GM12878 (cell line): ENCODE measurements at regions not wholly inside any gene's neighbourhood (a gene's known extent, or its start where the extent isn't known, plus 50 kb on each side); places are given as distances from the start of the nearest gene placed in this dataset.

Experiments
- ATF3 ChIP-seq: IDR thresholded peaks from 2 replicates; pipeline ENCODE4 v1.6.1; 2011; ENCODE audit warnings: low read depth, mild to moderate bottlenecking, low read length, moderate library complexity, borderline replicate concordance; ENCODE audit errors: extremely low read depth
- BHLHE40 ChIP-seq, 2 experiments: fragments of 450-650 bp in 1 of 2; IDR thresholded peaks; 2 replicates each; pipeline ENCODE4 v1.6.1; 2011 to 2017; ENCODE audit warnings: low read depth in 2 of 2, borderline replicate concordance in 1 of 2, improper control_type of control experiment in 1 of 2, low read length in 1 of 2, mild to moderate bottlenecking in 1 of 2
- CTCF ChIP-seq, 3 experiments: IDR thresholded peaks in 2 of 3; conservative IDR thresholded peaks in 1 of 3; 2 replicates each; pipeline ENCODE4 v1.5.1; 2011; ENCODE audit warnings: low read depth in 3 of 3, low read length in 3 of 3, mild to moderate bottlenecking in 3 of 3, control low read depth in 2 of 3, moderate library complexity in 2 of 3, inconsistent platforms in 1 of 3, mixed read lengths in 1 of 3; ENCODE audit not compliant: control insufficient read depth in 2 of 3, insufficient read depth in 1 of 3; ENCODE audit errors: extremely low read depth in 1 of 3
- EP300 ChIP-seq, 2 experiments: fragments of 150-350 bp in 1 of 2; IDR thresholded peaks; 2 replicates each; pipeline ENCODE4 v1.6.1; 2011 to 2012; ENCODE audit warnings: low read depth in 2 of 2, low read length in 2 of 2, borderline replicate concordance in 1 of 2, improper control_type of control experiment in 1 of 2, inconsistent platforms in 1 of 2; ENCODE audit not compliant: control insufficient read depth in 1 of 2
- EZH2 ChIP-seq: IDR thresholded peaks from 2 replicates; pipeline ENCODE4 v1.6.1; 2012; ENCODE audit warnings: low read depth, mild to moderate bottlenecking, control low read depth, inconsistent platforms, low read length, borderline replicate concordance; ENCODE audit not compliant: control insufficient read depth
- MAX ChIP-seq: IDR thresholded peaks from 2 replicates; pipeline ENCODE4 v1.6.1; 2012; ENCODE audit warnings: low read depth, low read length, improper control_type of control experiment
- NR2C2 ChIP-seq: IDR thresholded peaks from 2 replicates; pipeline ENCODE4 v1.6.1; 2011; ENCODE audit warnings: borderline replicate concordance, low read depth; ENCODE audit not compliant: control insufficient read depth, insufficient read length
- PBX3 ChIP-seq: IDR thresholded peaks from 2 replicates; pipeline ENCODE4 v1.6.1; 2011; ENCODE audit warnings: mild to moderate bottlenecking, low read depth, low read length, moderate library complexity; ENCODE audit not compliant: insufficient replicate concordance
- PKNOX1 ChIP-seq: fragments of 450-650 bp; IDR thresholded peaks from 2 replicates; pipeline ENCODE4 v1.6.1; 2016; ENCODE audit warnings: mild to moderate bottlenecking
- POLR2AphosphoS5 ChIP-seq: IDR thresholded peaks from 2 replicates; pipeline ENCODE4 v1.6.1; 2011; ENCODE audit warnings: mild to moderate bottlenecking, low read length, inconsistent platforms
- SIN3A ChIP-seq: IDR thresholded peaks from 2 replicates; pipeline ENCODE4 v1.6.1; 2012; ENCODE audit warnings: low read depth, low read length, improper control_type of control experiment
- SMARCA5 ChIP-seq: fragments of 450-650 bp; IDR thresholded peaks from 2 replicates; pipeline ENCODE4 v1.6.1; 2017; ENCODE audit warnings: mild to moderate bottlenecking

- no peak for TF ChIP-seq PBX3
- TF ChIP-seq SMARCA5 = no peak
- no peak for TF ChIP-seq EP300 (IDR thresholded peaks at IDR 0.05; ENCODE audit: borderline replicate concordance in 1 of 2, control insufficient read depth in 1 of 2, low read depth in 2 of 2, low read length in 2 of 2)
- no peak for TF ChIP-seq POLR2AphosphoS5
- TF ChIP-seq EZH2 = no peak
- TF ChIP-seq SIN3A = no peak
- TF ChIP-seq NR2C2 = no peak
- TF ChIP-seq MAX = no peak
- no peak for TF ChIP-seq PKNOX1
- TF ChIP-seq BHLHE40 (IDR thresholded peaks at IDR 0.05; ENCODE audit: borderline replicate concordance in 1 of 2, low read depth in 2 of 2, low read length in 1 of 2) = no peak
- no peak for TF ChIP-seq ATF3
- no peak for TF ChIP-seq CTCF (IDR thresholded peaks at IDR 0.05 in 2 of 3, conservative IDR thresholded peaks at IDR 0.05 in 1 of 3; ENCODE audit: control insufficient read depth in 2 of 3, extremely low read depth in 1 of 3, insufficient read depth in 1 of 3, low read depth in 3 of 3, low read length in 3 of 3)
Measured at GRCh38 chr1:232372841-232373440, 257.0 kb downstream of the SIPA1L2 start.
